ENCODE measurements at regions not wholly inside any gene's neighbourhood (a gene's known extent, or its start where the extent isn't known, plus 50 kb on each side); places are given as distances from the start of the nearest gene placed in this dataset.

GRCh38 chr6:120682145-120682544 is 652.1 kb downstream of the TBC1D32 start:
- Mint-ChIP-seq H3K4me1 (ENCODE audit: insufficient read depth, unreplicated experiment) (peaks cover 9% of the 10 kb centered on the region), H3K27ac (ENCODE audit: low read depth, unreplicated experiment) (no peak overlapping the region), H3K9me3 (ENCODE audit: unreplicated experiment) (no peaks in the 10 kb centered on the region), H3K36me3 (ENCODE audit: insufficient read depth, unreplicated experiment) (no peaks in the 10 kb centered on the region), H3K4me3 (ENCODE audit: unreplicated experiment) (no peak overlapping the region), H3K27me3 (ENCODE audit: insufficient read depth, unreplicated experiment) (no peaks in the 10 kb centered on the region)
- no TSS peak for BruUV-seq (replicated peaks)
- ChIA-PET CTCF (no interaction called here), POLR2A (no interaction called here)
- DNase-seq (ENCODE audit: unreplicated experiment): no peak
- TF ChIP-seq CTCF (IDR thresholded peaks at IDR 0.05; ENCODE audit: unreplicated experiment): no peak
- intact Hi-C loops (cut with micrococcal nuclease): no loop called here

- POLR2A ChIA-PET: no interaction called here
- CTCF ChIA-PET: no interaction called here
- Mint-ChIP-seq H3K9me3 (ENCODE audit: unreplicated experiment) (no peaks in the 10 kb centered on the region), H3K36me3 (ENCODE audit: insufficient read depth, unreplicated experiment) (no peaks in the 10 kb centered on the region), H3K4me3 (ENCODE audit: unreplicated experiment) (no peak overlapping the region), H3K27me3 (ENCODE audit: insufficient read depth, unreplicated experiment) (no peaks in the 10 kb centered on the region), H3K4me1 (ENCODE audit: insufficient read depth, unreplicated experiment) (peaks cover 9% of the 10 kb centered on the region), H3K27ac (ENCODE audit: low read depth, unreplicated experiment) (no peak overlapping the region)
- intact Hi-C loops (cut with micrococcal nuclease): no loop called here
- DNase-seq (ENCODE audit: unreplicated experiment): no peak
- no peak for TF ChIP-seq CTCF (IDR thresholded peaks at IDR 0.05; ENCODE audit: unreplicated experiment)
- BruUV-seq (replicated peaks): no TSS peak
Observed at GRCh38 chr6:120681204-120681603, 653.1 kb downstream of the TBC1D32 start.

GRCh38 chr6:120675886-120676285 is 658.4 kb downstream of the TBC1D32 start:
- no peaks in the 10 kb centered on the region for H3K36me3 Mint-ChIP-seq (ENCODE audit: insufficient read depth, unreplicated experiment)
- no peak overlapping the region for H3K4me3 Mint-ChIP-seq (ENCODE audit: unreplicated experiment)
- no peak for TF ChIP-seq CTCF (IDR thresholded peaks at IDR 0.05; ENCODE audit: unreplicated experiment)
- no peak for DNase-seq (ENCODE audit: unreplicated experiment)
- H3K9me3 Mint-ChIP-seq (ENCODE audit: unreplicated experiment): no peaks in the 10 kb centered on the region
- peaks cover 9% of the 10 kb centered on the region for H3K4me1 Mint-ChIP-seq (ENCODE audit: insufficient read depth, unreplicated experiment)
- H3K27me3 Mint-ChIP-seq (ENCODE audit: insufficient read depth, unreplicated experiment): no peaks in the 10 kb centered on the region
- BruUV-seq (replicated peaks): no TSS peak
- H3K27ac Mint-ChIP-seq (ENCODE audit: low read depth, unreplicated experiment): no peak overlapping the region
- CTCF ChIA-PET: no interaction called here
- POLR2A ChIA-PET: interaction anchor here (1.0 kb wide), 1 partner anchor 29 kb away, joined by 3 read pairs; no protein-coding TSS in a partner anchor
- intact Hi-C loops (cut with micrococcal nuclease): no loop called here

GRCh38 chr6:120671519-120671918 is 662.8 kb downstream of the TBC1D32 start:
- H3K36me3 Mint-ChIP-seq (ENCODE audit: insufficient read depth, unreplicated experiment): no peaks in the 10 kb centered on the region
- H3K9me3 Mint-ChIP-seq (ENCODE audit: unreplicated experiment): peaks cover 10% of the 10 kb centered on the region
- H3K27me3 Mint-ChIP-seq (ENCODE audit: insufficient read depth, unreplicated experiment): no peaks in the 10 kb centered on the region
- no peak for TF ChIP-seq CTCF (IDR thresholded peaks at IDR 0.05; ENCODE audit: unreplicated experiment)
- no TSS peak for BruUV-seq (replicated peaks)
- H3K4me1 Mint-ChIP-seq (ENCODE audit: insufficient read depth, unreplicated experiment): peaks cover 7% of the 10 kb centered on the region
- ChIA-PET CTCF (no interaction called here), POLR2A (no interaction called here)
- H3K27ac Mint-ChIP-seq (ENCODE audit: low read depth, unreplicated experiment): no peak overlapping the region
- intact Hi-C loops (cut with micrococcal nuclease): no loop called here
- H3K4me3 Mint-ChIP-seq (ENCODE audit: unreplicated experiment): no peak overlapping the region
- DNase-seq (ENCODE audit: unreplicated experiment): no peak
